ENCODE measurements at regions not wholly inside any gene's neighbourhood (a gene's known extent, or its start where the extent isn't known, plus 50 kb on each side); places are given as distances from the start of the nearest gene placed in this dataset.
"Not testable (repeated sequence)": the region's sequence is repeated elsewhere in the genome, so short reads cannot be mapped to it uniquely, and the experiment has no call there.

- DNase-seq (ENCODE audit: low read depth in 3 of 3, low spot score in 2 of 3), result no peak
These were observed 518.0 kb upstream of the ZP4 start for GRCh38 chr1:238408737-238409136.

- DNase-seq (ENCODE audit: low read depth in 3 of 3, low spot score in 2 of 3), result no peak
These were observed 515.6 kb upstream of the ZP4 start for GRCh38 chr1:238406098-238406860.

- DNase-seq (ENCODE audit: low read depth in 3 of 3, low spot score in 2 of 3), result no peak
These were observed 514.2 kb upstream of the ZP4 start for GRCh38 chr1:238404921-238405320.

- DNase-seq (ENCODE audit: low read depth in 3 of 3, low spot score in 2 of 3), result no peak
These were observed 513.8 kb upstream of the ZP4 start for GRCh38 chr1:238404481-238404880.

- no peak for DNase-seq (ENCODE audit: low read depth in 3 of 3, low spot score in 2 of 3)
These were observed 510.4 kb upstream of the ZP4 start for GRCh38 chr1:238401144-238401543.

DNA sequence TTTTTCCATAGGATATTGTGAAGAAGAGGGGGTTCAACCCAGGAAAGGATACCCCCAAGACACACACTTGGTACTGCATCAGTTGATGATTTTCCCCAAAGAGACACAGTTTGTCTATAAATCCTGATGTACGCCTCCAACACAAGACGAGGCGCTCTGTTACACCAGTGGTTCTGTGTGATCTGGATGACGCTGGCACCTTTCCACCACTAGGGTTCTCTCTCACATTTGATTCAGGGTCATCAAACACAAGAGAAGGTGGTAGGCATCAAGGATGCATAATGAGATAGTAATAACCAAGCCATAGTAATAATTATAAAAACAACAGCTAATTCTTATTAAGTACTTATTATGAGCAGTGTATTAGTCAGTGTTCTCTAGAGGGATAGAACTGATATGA is 508.8 kb upstream of the ZP4 start:
- DNase-seq (ENCODE audit: low read depth in 3 of 3, low spot score in 2 of 3), result no peak

DNA sequence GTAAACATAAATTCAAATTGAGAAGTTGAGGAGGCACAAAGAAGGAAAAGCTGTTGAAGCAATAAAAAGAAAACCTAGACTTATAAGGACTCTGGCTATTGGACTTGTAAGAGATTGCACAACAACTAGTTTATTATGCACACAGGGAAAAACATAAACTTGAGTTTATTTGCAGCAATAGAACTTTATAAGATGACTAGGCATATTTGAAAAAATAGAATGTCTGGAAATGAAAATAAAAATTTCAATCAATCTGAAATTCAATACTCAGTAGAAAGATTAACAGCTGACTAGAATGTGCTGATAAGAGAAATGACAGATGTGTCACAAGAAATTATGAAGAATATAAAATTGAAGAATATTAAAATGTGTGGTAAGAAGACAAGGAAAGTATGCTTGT is 505.4 kb upstream of the ZP4 start:
- DNase-seq (ENCODE audit: low read depth in 3 of 3, low spot score in 2 of 3), result no peak

DNA sequence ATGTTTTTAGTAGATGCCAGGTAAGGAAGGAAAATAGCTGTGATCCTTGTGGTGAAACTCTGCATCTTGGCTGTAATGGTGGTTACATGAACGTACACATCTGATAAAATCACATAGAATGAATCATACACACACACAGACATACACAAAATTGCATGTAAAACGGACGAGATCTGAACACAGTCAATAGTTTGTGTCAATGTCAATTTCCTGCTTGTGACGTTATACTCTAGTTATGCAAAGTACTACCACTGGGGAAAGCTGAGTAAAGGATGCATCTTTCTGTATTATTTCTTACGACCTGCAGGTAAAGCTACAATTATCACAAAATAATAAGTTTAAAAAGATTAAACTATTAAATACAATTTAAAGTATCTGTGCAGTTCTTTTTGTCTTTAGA is 493.7 kb upstream of the ZP4 start:
- DNase-seq (ENCODE audit: low read depth in 3 of 3, low spot score in 2 of 3), result no peak

DNA sequence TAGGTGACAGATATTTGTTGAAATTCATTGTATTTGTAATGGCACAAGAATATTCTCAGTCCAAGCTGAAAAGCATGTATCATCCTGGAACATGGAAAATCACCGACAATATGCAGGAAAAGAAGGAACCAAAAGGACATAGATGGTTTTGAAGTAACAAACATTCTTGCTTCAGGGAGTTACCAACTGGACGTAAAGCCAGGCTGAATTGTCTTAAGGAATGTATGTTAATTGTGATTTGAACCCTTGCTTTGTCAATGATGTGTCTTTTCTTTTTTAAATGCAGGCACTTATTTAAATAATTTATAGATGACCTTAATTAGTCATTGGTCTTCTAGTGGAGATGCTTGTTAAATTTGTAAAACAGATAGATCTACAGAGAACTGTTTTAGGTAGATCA is 489.4 kb upstream of the ZP4 start:
- no peak for DNase-seq (ENCODE audit: low read depth in 3 of 3, low spot score in 2 of 3)

GRCh38 chr1:238379446-238379845 is 488.7 kb upstream of the ZP4 start:
- not testable (repeated sequence) for DNase-seq (ENCODE audit: low read depth in 3 of 3, low spot score in 2 of 3)

DNA sequence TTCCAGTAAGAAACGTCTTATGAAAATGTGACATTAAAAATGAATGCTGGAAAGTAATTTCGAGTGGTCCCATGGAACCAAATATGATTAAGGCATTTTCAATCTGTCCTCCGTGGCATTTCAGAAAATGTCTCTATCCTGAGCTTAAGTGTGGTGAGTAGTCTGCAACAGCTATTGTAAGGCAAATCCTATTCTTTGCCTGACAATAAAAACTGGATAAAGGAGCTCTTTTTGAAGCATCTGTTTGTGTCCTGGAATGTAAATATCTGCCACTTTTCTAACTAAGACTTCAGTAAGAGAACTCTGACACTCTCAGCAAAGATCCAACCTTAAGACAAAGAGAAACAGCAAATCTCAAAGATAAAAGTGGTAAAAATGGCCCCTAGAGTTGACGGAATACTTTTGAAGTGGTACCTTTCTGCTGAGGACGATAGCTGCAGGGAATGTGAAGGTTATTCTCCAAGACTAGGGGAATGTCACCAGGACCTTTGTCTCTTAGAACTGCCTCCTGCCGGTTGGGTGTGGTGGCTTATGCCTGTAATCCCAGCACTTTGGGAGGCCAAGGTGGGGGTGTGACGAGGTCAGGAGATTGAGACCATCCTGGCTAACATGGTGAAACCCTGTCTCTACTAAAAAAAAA is 486.7 kb upstream of the ZP4 start:
- DNase-seq (ENCODE audit: low read depth in 3 of 3, low spot score in 2 of 3), result no peak

DNA sequence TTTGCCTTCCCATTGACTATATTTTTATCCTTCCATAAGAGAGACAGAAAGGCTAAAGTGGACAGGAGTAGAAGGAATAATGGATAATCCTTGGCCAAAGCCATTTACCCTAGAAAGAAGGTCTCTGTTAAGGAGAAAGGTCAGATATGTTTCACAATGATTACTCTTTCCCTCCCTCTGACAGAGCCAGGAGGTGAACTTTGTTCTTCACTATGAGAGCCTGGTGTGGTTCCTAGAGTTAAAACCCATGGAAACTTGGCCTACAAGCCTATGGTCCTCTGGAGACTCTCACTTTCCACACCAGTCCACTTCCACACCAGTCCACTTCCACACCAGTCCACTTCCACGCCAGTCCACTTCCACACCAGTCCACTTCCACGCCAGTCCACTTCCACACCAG is 479.9 kb upstream of the ZP4 start:
- no peak for DNase-seq (ENCODE audit: low read depth in 3 of 3, low spot score in 2 of 3)

GRCh38 chr1:238364214-238364892 is 473.6 kb upstream of the ZP4 start:
- DNase-seq (ENCODE audit: low read depth in 3 of 3, low spot score in 2 of 3), result no peak

- no peak for DNase-seq (ENCODE audit: low read depth in 3 of 3, low spot score in 2 of 3)
These were observed 469.8 kb upstream of the ZP4 start for GRCh38 chr1:238360474-238360873.

DNA sequence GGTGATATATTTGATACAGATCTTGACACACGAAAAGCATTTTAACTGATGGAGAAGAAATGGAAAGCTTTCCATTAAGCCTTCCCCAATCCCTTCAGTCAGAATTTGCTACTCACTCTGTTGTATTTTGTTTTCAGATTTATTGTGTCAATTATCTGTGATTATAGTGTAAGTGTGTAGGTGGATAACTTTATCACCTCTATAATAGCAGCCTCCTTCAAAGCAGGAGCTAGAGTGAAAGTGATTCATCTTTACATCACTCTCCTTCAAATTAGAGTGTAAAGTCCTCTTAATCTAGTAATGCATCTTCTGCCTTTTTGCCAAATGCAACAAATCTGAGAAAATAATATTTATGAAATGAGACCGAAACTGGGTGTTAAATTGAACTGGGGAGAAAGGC is 459.7 kb upstream of the ZP4 start:
- no peak for DNase-seq (ENCODE audit: low read depth in 3 of 3, low spot score in 2 of 3)

- no peak for DNase-seq (ENCODE audit: low read depth in 3 of 3, low spot score in 2 of 3)
These were observed 455.6 kb upstream of the ZP4 start for GRCh38 chr1:238346340-238346739.

DNA sequence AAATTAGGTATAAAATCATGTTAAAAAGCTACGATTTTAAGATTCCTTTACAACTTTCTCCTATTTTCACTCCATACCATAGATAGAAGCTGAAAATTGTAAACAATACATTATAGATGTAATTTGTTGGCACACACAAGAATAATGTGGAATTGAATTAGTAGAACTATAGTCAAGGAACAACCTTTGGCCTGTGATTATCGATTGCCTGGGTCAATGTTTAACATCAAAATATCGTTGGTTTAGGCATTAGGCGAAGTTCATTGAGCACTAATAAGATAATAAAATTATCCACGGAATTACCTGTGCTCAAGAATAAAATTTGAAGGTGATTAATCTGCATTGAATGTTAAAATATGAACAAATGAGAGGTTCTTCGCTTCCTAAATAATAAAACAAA is 455.1 kb upstream of the ZP4 start:
- no peak for DNase-seq (ENCODE audit: low read depth in 3 of 3, low spot score in 2 of 3)

GRCh38 chr1:238343852-238344251 is 453.1 kb upstream of the ZP4 start:
- DNase-seq (ENCODE audit: low read depth in 3 of 3, low spot score in 2 of 3), result no peak

GRCh38 chr1:238341395-238341794 is 450.7 kb upstream of the ZP4 start:
- no peak for DNase-seq (ENCODE audit: low read depth in 3 of 3, low spot score in 2 of 3)

DNA sequence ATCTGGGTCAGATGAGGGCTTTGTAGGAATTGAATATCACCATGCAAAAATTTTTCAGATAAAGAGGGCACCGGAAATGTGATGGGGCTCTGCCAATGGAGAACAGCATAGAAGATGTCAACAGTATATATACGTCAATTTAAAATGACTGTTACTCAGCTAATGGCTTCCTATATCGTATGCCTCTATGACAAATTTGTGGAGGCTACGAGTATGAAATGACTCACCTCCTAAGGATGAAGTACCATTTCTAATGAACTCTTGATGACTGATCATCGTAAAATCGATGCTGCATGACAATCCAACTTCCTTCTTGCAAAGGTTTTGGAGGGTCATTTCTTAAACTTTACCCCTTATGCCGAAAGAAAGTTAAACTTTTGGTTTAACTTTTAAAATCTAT is 450.3 kb upstream of the ZP4 start:
- DNase-seq (ENCODE audit: low read depth in 3 of 3, low spot score in 2 of 3), result no peak

- DNase-seq (ENCODE audit: low read depth in 3 of 3, low spot score in 2 of 3), result no peak
These were observed 445.8 kb upstream of the ZP4 start for GRCh38 chr1:238336531-238336930.

- DNase-seq (ENCODE audit: low read depth in 3 of 3, low spot score in 2 of 3), result no peak
These were observed 443.4 kb upstream of the ZP4 start for GRCh38 chr1:238334170-238334569.
